HG03469 (cell line): ENCODE measurements at regions not wholly inside any gene's neighbourhood (a gene's known extent, or its start where the extent isn't known, plus 50 kb on each side); places are given as distances from the start of the nearest gene placed in this dataset.

Source experiments
- ATAC-seq: cut with Tn5 transposase; IDR thresholded peaks from one replicate; pipeline ENCODE4 v1.9.1; 2021; ENCODE audit warnings: mild to moderate bottlenecking, moderate library complexity, moderate number of reproducible peaks; ENCODE audit not compliant: unreplicated experiment

- no peak for ATAC-seq
These were observed 519.6 kb upstream of the LINC00305 start for GRCh38 chr18:64668461-64668962.

- no peak for ATAC-seq
These were observed 514.2 kb upstream of the LINC00305 start for GRCh38 chr18:64663086-64663485.

- ATAC-seq: no peak
These were observed 510.3 kb upstream of the LINC00305 start for GRCh38 chr18:64659196-64659595.

- no peak for ATAC-seq
These were observed 504.2 kb upstream of the LINC00305 start for GRCh38 chr18:64653068-64653467.

- ATAC-seq: no peak
These were observed 501.2 kb upstream of the LINC00305 start for GRCh38 chr18:64650068-64650467.

GRCh38 chr18:64645753-64646152, 496.9 kb upstream of the LINC00305 start:
- ATAC-seq: no peak

- ATAC-seq: no peak
These were observed 490.6 kb upstream of the LINC00305 start for GRCh38 chr18:64639536-64639935.

- ATAC-seq: no peak
These were observed 472.2 kb upstream of the LINC00305 start for GRCh38 chr18:64620971-64621560.

GRCh38 chr18:64618390-64618789, 469.5 kb upstream of the LINC00305 start:
- no peak for ATAC-seq

- no peak for ATAC-seq
These were observed 466.1 kb upstream of the LINC00305 start for GRCh38 chr18:64615021-64615420.

GRCh38 chr18:64614446-64614845, 465.6 kb upstream of the LINC00305 start:
- no peak for ATAC-seq

GRCh38 chr18:64592246-64592645, 443.4 kb upstream of the LINC00305 start:
- no peak for ATAC-seq

- ATAC-seq: no peak
These were observed 440.1 kb upstream of the LINC00305 start for GRCh38 chr18:64589000-64589399.

GRCh38 chr18:64566456-64566855, 417.6 kb upstream of the LINC00305 start:
- ATAC-seq: no peak

- ATAC-seq: no peak
These were observed 413.8 kb upstream of the LINC00305 start for GRCh38 chr18:64562651-64563050.

GRCh38 chr18:64546451-64546850, 397.6 kb upstream of the LINC00305 start:
- no peak for ATAC-seq

GRCh38 chr18:64539847-64540246, 391.0 kb upstream of the LINC00305 start:
- no peak for ATAC-seq

- ATAC-seq: no peak
These were observed 379.8 kb upstream of the LINC00305 start for GRCh38 chr18:64528646-64529045.

- ATAC-seq: no peak
These were observed 370.3 kb upstream of the LINC00305 start for GRCh38 chr18:64519201-64519600.

- no peak for ATAC-seq
These were observed 369.3 kb upstream of the LINC00305 start for GRCh38 chr18:64518191-64518590.

- no peak for ATAC-seq
These were observed 364.5 kb upstream of the LINC00305 start for GRCh38 chr18:64513401-64513800.

GRCh38 chr18:64490207-64490606, 341.3 kb upstream of the LINC00305 start:
- no peak for ATAC-seq

- no peak for ATAC-seq
These were observed 339.8 kb upstream of the LINC00305 start for GRCh38 chr18:64488698-64489097.
